IPS-18a (cell line): ENCODE measurements at regions not wholly inside any gene's neighbourhood (a gene's known extent, or its start where the extent isn't known, plus 50 kb on each side); places are given as distances from the start of the nearest gene placed in this dataset.
A peak's percentile ranks its signal among the peaks of the same experiment; 100 is the strongest.

Experiments
- H3K27ac ChIP-seq: one replicate; pipeline ENCODE4 v1.5.1; 2013; ENCODE audit warnings: low read length
- H3K27me3 ChIP-seq: one replicate; pipeline ENCODE4 v1.6.1; 2013; ENCODE audit warnings: mild to moderate bottlenecking, low read length; ENCODE audit not compliant: control insufficient read depth, insufficient read depth
- H3K36me3 ChIP-seq: one replicate; pipeline ENCODE4 v1.6.1; 2013; ENCODE audit warnings: low read depth, low read length; ENCODE audit not compliant: control insufficient read depth
- H3K4me1 ChIP-seq: one replicate; pipeline ENCODE4 v1.6.1; 2013; ENCODE audit warnings: low read depth, low read length; ENCODE audit not compliant: control insufficient read depth
- H3K4me3 ChIP-seq: one replicate; pipeline ENCODE4 v1.5.1; 2013; ENCODE audit warnings: low read length
- H3K9ac ChIP-seq: one replicate; pipeline ENCODE4 v1.6.1; 2013; ENCODE audit warnings: mild to moderate bottlenecking, low read length, moderate library complexity
- H3K9me3 ChIP-seq: one replicate; pipeline ENCODE4 v1.6.1; 2013; ENCODE audit warnings: low read depth, low read length; ENCODE audit not compliant: control insufficient read depth

GRCh38 chr12:112590281-112590680 is 171.5 kb downstream of the PTPN11 start:
- Histone ChIP-seq H3K4me3 (no peak overlapping the region), H3K4me1 (no peaks in the 10 kb centered on the region), H3K27ac (no peak overlapping the region), H3K36me3 (no peaks in the 10 kb centered on the region), H3K9ac (no peak overlapping the region), H3K27me3 (peaks cover 98% of the 10 kb centered on the region), H3K9me3 (no peaks in the 10 kb centered on the region)

GRCh38 chr12:112591488-112591887 is 172.7 kb downstream of the PTPN11 start:
- Histone ChIP-seq H3K27ac (no peak overlapping the region), H3K36me3 (no peaks in the 10 kb centered on the region), H3K9ac (no peak overlapping the region), H3K27me3 (peaks cover 98% of the 10 kb centered on the region), H3K4me1 (no peaks in the 10 kb centered on the region), H3K9me3 (no peaks in the 10 kb centered on the region), H3K4me3 (no peak overlapping the region)

GRCh38 chr12:112595410-112595809 is 176.7 kb downstream of the PTPN11 start:
- Histone ChIP-seq H3K9ac (no peak overlapping the region), H3K4me3 (no peak overlapping the region), H3K36me3 (no peaks in the 10 kb centered on the region), H3K27me3 (peaks cover 93% of the 10 kb centered on the region), H3K9me3 (no peaks in the 10 kb centered on the region), H3K4me1 (no peaks in the 10 kb centered on the region), H3K27ac (no peak overlapping the region)

GRCh38 chr12:112597986-112598385 is 179.2 kb downstream of the PTPN11 start:
- Histone ChIP-seq H3K27me3 (peaks cover 72% of the 10 kb centered on the region), H3K4me3 (no peak overlapping the region), H3K9ac (no peak overlapping the region), H3K9me3 (no peaks in the 10 kb centered on the region), H3K4me1 (peaks cover 16% of the 10 kb centered on the region), H3K27ac (no peak overlapping the region), H3K36me3 (no peaks in the 10 kb centered on the region)

- H3K4me3 ChIP-seq: no peak overlapping the region
- no peaks in the 10 kb centered on the region for H3K36me3 ChIP-seq
- no peak overlapping the region for H3K27ac ChIP-seq
- H3K9ac ChIP-seq: no peak overlapping the region
- peaks cover 69% of the 10 kb centered on the region for H3K27me3 ChIP-seq
- H3K9me3 ChIP-seq: no peaks in the 10 kb centered on the region
- peaks cover 18% of the 10 kb centered on the region for H3K4me1 ChIP-seq
Measured at GRCh38 chr12:112598626-112599025, 179.9 kb downstream of the PTPN11 start.

DNA sequence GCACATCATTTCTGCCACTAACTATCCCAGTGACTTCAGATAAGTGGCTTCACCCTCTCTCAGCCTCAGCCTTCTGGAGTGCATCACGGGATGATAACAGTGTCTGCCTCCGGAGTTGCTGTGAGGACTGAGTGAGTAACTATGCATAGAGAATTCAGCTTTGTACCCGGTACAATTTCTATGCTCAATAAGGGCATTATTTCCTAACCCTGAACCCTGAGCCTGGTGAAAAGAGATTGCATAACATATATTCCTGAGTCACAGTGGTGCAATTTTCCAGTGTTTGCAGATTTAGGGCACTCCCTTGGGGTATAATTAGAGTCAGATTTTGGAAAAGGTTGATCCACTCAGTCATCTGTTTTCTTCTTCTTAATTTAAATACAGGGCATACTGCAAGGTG is 181.1 kb downstream of the PTPN11 start:
- Histone ChIP-seq H3K27ac (no peak overlapping the region), H3K4me1 (peaks cover 18% of the 10 kb centered on the region), H3K36me3 (no peaks in the 10 kb centered on the region), H3K27me3 (peaks cover 67% of the 10 kb centered on the region), H3K4me3 (no peak overlapping the region), H3K9ac (no peak overlapping the region), H3K9me3 (no peaks in the 10 kb centered on the region)

GRCh38 chr12:112602150-112602549 is 183.4 kb downstream of the PTPN11 start:
- H3K27ac ChIP-seq: peak overlapping the region; percentile 67
- peaks cover 21% of the 10 kb centered on the region for H3K4me1 ChIP-seq
- peak overlapping the region; percentile 4 for H3K4me3 ChIP-seq
- H3K9ac ChIP-seq: peak overlapping the region; percentile 41
- no peaks in the 10 kb centered on the region for H3K36me3 ChIP-seq
- H3K9me3 ChIP-seq: no peaks in the 10 kb centered on the region
- peaks cover 44% of the 10 kb centered on the region for H3K27me3 ChIP-seq

- no peak overlapping the region for H3K9ac ChIP-seq
- H3K27ac ChIP-seq: no peak overlapping the region
- no peak overlapping the region for H3K4me3 ChIP-seq
- no peaks in the 10 kb centered on the region for H3K9me3 ChIP-seq
- H3K27me3 ChIP-seq: peaks cover 22% of the 10 kb centered on the region
- H3K36me3 ChIP-seq: no peaks in the 10 kb centered on the region
- peaks cover 16% of the 10 kb centered on the region for H3K4me1 ChIP-seq
Measured at GRCh38 chr12:112606611-112607365, 184.8 kb upstream of the RPH3A start.

- Histone ChIP-seq H3K4me1 (peaks cover 10% of the 10 kb centered on the region), H3K9ac (no peak overlapping the region), H3K9me3 (no peaks in the 10 kb centered on the region), H3K4me3 (no peak overlapping the region), H3K27ac (no peak overlapping the region), H3K36me3 (no peaks in the 10 kb centered on the region), H3K27me3 (peaks cover 22% of the 10 kb centered on the region)
Measured at GRCh38 chr12:112607427-112607826, 184.1 kb upstream of the RPH3A start.

DNA sequence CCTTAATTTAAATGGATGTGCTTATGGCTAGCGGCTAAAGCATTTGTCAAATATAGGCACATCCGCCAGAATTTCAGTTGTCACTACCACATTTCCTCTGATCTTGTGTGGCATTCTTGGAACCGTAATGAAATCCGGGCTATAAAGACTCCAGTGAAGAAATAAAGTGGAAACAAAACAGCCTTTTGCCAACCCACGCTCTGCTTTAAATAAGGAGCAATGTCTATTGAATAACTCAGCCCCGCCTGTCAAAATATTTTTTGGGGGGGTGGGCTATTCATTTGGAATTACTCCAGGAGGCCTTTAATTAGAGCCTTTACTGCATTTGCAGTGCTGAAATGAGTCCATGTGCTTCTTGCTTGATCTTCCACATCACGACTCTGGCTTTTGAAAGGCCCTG is 179.6 kb upstream of the RPH3A start:
- peaks cover 7% of the 10 kb centered on the region for H3K4me1 ChIP-seq
- no peak overlapping the region for H3K4me3 ChIP-seq
- H3K27me3 ChIP-seq: peaks cover 6% of the 10 kb centered on the region

DNA sequence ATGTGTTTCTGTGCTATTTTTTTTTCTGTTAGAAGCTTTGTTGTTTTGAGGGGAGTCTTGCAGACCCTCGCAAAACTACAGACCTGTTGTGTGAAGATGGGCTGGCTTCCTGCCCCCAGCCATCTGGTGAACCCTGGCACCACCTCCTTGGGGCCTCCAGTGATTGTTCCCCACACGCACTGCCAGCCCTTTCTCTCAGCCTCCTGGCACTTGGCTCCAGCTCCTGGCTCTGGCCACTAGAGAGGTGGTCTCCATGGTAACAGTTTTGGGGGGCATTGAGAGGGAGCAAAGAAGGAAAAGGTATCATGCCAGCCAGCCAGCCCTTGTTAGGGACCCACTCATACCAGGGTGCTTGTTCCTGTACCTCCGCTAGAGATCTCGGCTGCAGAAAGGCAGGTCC is 176.4 kb upstream of the RPH3A start:
- Histone ChIP-seq H3K27me3 (peaks cover 2% of the 10 kb centered on the region), H3K9me3 (no peaks in the 10 kb centered on the region), H3K4me3 (no peak overlapping the region), H3K9ac (no peak overlapping the region), H3K27ac (no peak overlapping the region), H3K4me1 (peaks cover 24% of the 10 kb centered on the region), H3K36me3 (no peaks in the 10 kb centered on the region)

More for the DNA sequence above, 179.6 kb upstream of the RPH3A start:
- Histone ChIP-seq H3K36me3 (no peaks in the 10 kb centered on the region), H3K9ac (no peak overlapping the region), H3K9me3 (no peaks in the 10 kb centered on the region), H3K27ac (no peak overlapping the region)

- Histone ChIP-seq H3K36me3 (no peaks in the 10 kb centered on the region), H3K27me3 (peaks cover 8% of the 10 kb centered on the region), H3K4me1 (peaks cover 24% of the 10 kb centered on the region), H3K4me3 (peak overlapping the region; percentile 14), H3K9me3 (no peaks in the 10 kb centered on the region), H3K9ac (no peak overlapping the region), H3K27ac (no peak overlapping the region)
Measured at GRCh38 chr12:112616469-112617152, 174.9 kb upstream of the RPH3A start.
